B cell (primary cell): ENCODE measurements at regions not wholly inside any gene's neighbourhood (a gene's known extent, or its start where the extent isn't known, plus 50 kb on each side); places are given as distances from the start of the nearest gene placed in this dataset.

Experiments
- ATAC-seq: fragments of 200-7000 bp; cut with Tn5 transposase; one replicate; pipeline ENCODE4 v1.10.0; 2021; ENCODE audit warnings: low read depth, mild to moderate bottlenecking, moderate number of reproducible peaks, moderate library complexity
- CTCF ChIA-PET: fragments of 350-600 bp; sonication (Branson Sonifier 250); formaldehyde crosslinking; loops from one replicate; lab custom pipeline; 2021; ENCODE audit warnings: antibody characterized with exemption, inconsistent platforms; lab: Charles Lee
- POLR2A ChIA-PET: fragments of 350-600 bp; sonication (Branson Sonifier 250); formaldehyde crosslinking; loops from one replicate; lab custom pipeline; 2021; ENCODE audit warnings: antibody characterized with exemption; lab: Charles Lee
- DNase-seq: peaks from one replicate; pipeline ENCODE4 v3.0.0; 2013
- H2AFZ ChIP-seq: 2 replicates; pipeline ENCODE4 v1.6.1; 2012; ENCODE audit warnings: mild to moderate bottlenecking, low read depth, low read length; ENCODE audit not compliant: insufficient read depth, poor library complexity, severe bottlenecking
- H3K27ac ChIP-seq, 2 donors: 1 replicate in 1 of 2; 2 replicates in 1 of 2; pipeline ENCODE4 v1.5.1; 2012 to 2013; ENCODE audit warnings: low read length in 2 of 2, mild to moderate bottlenecking in 2 of 2, moderate library complexity in 1 of 2
- H3K27me3 ChIP-seq, 4 experiments: fragments of 200-600 bp in 1 of 4; sonication (generic) in 1 of 4; replicated peaks in 1 of 4; 1 replicate in 2 of 4; 2 replicates in 2 of 4; pipeline versions ENCODE4 v1.6.1 to v1.7.0; 2013 to 2016; ENCODE audit warnings: low read length in 3 of 4, mild to moderate bottlenecking in 2 of 4, mixed read lengths in 1 of 4, moderate library complexity in 1 of 4; ENCODE audit not compliant: insufficient read depth in 4 of 4, control insufficient read depth in 3 of 4; ENCODE audit errors: control extremely low read depth in 1 of 4
- H3K36me3 ChIP-seq, 2 experiments: replicated peaks in 1 of 2; 1 replicate in 1 of 2; 2 replicates in 1 of 2; pipeline versions ENCODE4 v1.6.1 to v1.7.1; 2013; ENCODE audit warnings: low read length in 1 of 2; ENCODE audit not compliant: insufficient read depth in 2 of 2, control insufficient read depth in 1 of 2; ENCODE audit errors: control extremely low read depth in 1 of 2, extremely low read depth in 1 of 2
- H3K4me1 ChIP-seq, 2 donors: fragments of 200-600 bp in 1 of 2; sonication (generic) in 1 of 2; 1 replicate in 1 of 2; 2 replicates in 1 of 2; pipeline versions ENCODE4 v1.5.1 to v1.6.1; 2013 to 2017; ENCODE audit warnings: low read length in 2 of 2; ENCODE audit not compliant: control insufficient read depth in 2 of 2, insufficient read depth in 2 of 2
- H3K4me2 ChIP-seq: replicated peaks from 2 replicates; pipeline ENCODE3; 2012; ENCODE audit warnings: mild to moderate bottlenecking, low read depth, low read length; ENCODE audit not compliant: poor library complexity, severe bottlenecking
- H3K4me3 ChIP-seq, 5 experiments: fragments of 200-600 bp in 1 of 5; sonication (generic) in 1 of 5; 1 replicate in 3 of 5; 2 replicates in 2 of 5; pipeline versions ENCODE4 v1.5.1 to v1.7.0; 2011 to 2016; ENCODE audit warnings: low read length in 4 of 5, mild to moderate bottlenecking in 4 of 5, low read depth in 2 of 5, control low read depth in 1 of 5, moderate library complexity in 1 of 5; ENCODE audit not compliant: insufficient read depth in 1 of 5; ENCODE audit errors: control extremely low read depth in 1 of 5, extremely low read depth in 1 of 5
- H3K79me2 ChIP-seq: fragments of 200-600 bp; sonication (generic); one replicate; pipeline ENCODE4 v1.6.0; 2016; ENCODE audit warnings: low read length; ENCODE audit not compliant: control insufficient read depth, insufficient read depth
- H3K9ac ChIP-seq: fragments of 200-600 bp; sonication (generic); 2 replicates; pipeline ENCODE4 v1.6.1; 2017; ENCODE audit warnings: mild to moderate bottlenecking, low read length, moderate library complexity
- H3K9me3 ChIP-seq, 3 donors: one replicate each; pipeline versions ENCODE4 v1.6.1 to v1.7.1; 2013; ENCODE audit warnings: low read length in 2 of 3; ENCODE audit not compliant: control insufficient read depth in 2 of 3, insufficient read depth in 1 of 3; ENCODE audit errors: control extremely low read depth in 1 of 3
- H4K20me1 ChIP-seq: 2 replicates; pipeline ENCODE4 v1.6.0; 2012; ENCODE audit warnings: mild to moderate bottlenecking, low read length; ENCODE audit not compliant: insufficient read depth, control insufficient read depth, poor library complexity, severe bottlenecking
- H3K27ac Mint-ChIP-seq: one replicate; pipeline ENCODE4 v1.8.0; 2021; ENCODE audit warnings: mixed read lengths
- H3K27me3 Mint-ChIP-seq: one replicate; pipeline ENCODE4 v1.8.0; 2021; ENCODE audit warnings: mixed read lengths
- H3K4me1 Mint-ChIP-seq: one replicate; pipeline ENCODE4 v1.8.0; 2021; ENCODE audit warnings: mixed read lengths
- H3K4me3 Mint-ChIP-seq: one replicate; pipeline ENCODE4 v1.8.0; 2021; ENCODE audit warnings: mixed read lengths
- H3K9me3 Mint-ChIP-seq: one replicate; pipeline ENCODE4 v1.8.0; 2022; ENCODE audit warnings: mixed read lengths; ENCODE audit not compliant: insufficient read depth
- EZH2 ChIP-seq: IDR thresholded peaks from 2 replicates; pipeline ENCODE4 v1.6.1; 2012; ENCODE audit warnings: borderline replicate concordance, low read depth, mild to moderate bottlenecking, moderate library complexity, low read length; ENCODE audit not compliant: insufficient read depth, poor library complexity, severe bottlenecking
- WGBS: methylation state at CpG from one replicate; pipeline ENCODE4 v1.1.5; 2013; ENCODE audit warnings: missing lambda C conversion rate; ENCODE audit not compliant: insufficient coverage; 5-methylcytosine and 5-hydroxymethylcytosine counted together
- intact Hi-C: fragments of 100-400 bp; cut with micrococcal nuclease; formaldehyde crosslinking; loops from one replicate; pipeline ENCODE4 v1.10.0; 2022
- TF ChIP-seq, protein P1 (sequence below): fragments of 200-600 bp; IDR thresholded peaks from one replicate; pipeline ENCODE4 v1.8.0; 2022; ENCODE audit warnings: antibody characterized with exemption, mild to moderate bottlenecking

DNA sequence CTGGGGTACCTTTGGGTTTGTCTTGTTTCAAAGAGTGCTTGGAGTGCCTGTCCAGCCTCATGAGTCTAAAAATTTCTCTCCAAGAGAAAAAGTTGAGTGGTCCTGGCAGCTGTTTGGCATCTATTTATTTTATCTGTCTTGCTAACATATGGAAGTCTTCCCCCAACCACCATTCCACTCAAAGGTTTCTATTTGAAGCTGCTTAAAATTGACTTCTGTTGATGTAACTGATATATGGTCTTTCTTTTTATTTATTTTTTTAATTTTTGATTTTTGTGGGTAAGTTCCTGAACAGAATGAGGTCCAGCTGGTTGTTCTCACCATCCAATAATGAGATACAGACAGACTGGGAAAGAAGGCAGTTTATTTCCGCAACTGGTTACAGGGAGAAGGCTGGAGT is 178.7 kb upstream of the SGCD start:
- ChIA-PET POLR2A (no interaction called here), CTCF (no interaction called here)
- Histone ChIP-seq H3K79me2 (no peaks in the 10 kb centered on the region), H3K9ac (no peak overlapping the region), H3K36me3 (no peaks in the 10 kb centered on the region), H3K27ac (no peak overlapping the region), H3K27me3 (no peaks in the 10 kb centered on the region), H3K4me3 (no peak overlapping the region), H4K20me1 (no peaks in the 10 kb centered on the region), H3K9me3 (peaks cover 0 to 2% (median 0%) of the 10 kb centered on the region in 3 donors), H3K4me1 (no peaks in the 10 kb centered on the region), H3K4me2 (no peak overlapping the region), H2AFZ (no peak overlapping the region)
- no CpG with 5 or more reads among the region's 1 CpG for WGBS
- ATAC-seq = no peak
- no peaks in the 10 kb centered on the region for H3K27me3 Mint-ChIP-seq
- no peak for TF ChIP-seq EZH2
- TF ChIP-seq, protein P1, sequence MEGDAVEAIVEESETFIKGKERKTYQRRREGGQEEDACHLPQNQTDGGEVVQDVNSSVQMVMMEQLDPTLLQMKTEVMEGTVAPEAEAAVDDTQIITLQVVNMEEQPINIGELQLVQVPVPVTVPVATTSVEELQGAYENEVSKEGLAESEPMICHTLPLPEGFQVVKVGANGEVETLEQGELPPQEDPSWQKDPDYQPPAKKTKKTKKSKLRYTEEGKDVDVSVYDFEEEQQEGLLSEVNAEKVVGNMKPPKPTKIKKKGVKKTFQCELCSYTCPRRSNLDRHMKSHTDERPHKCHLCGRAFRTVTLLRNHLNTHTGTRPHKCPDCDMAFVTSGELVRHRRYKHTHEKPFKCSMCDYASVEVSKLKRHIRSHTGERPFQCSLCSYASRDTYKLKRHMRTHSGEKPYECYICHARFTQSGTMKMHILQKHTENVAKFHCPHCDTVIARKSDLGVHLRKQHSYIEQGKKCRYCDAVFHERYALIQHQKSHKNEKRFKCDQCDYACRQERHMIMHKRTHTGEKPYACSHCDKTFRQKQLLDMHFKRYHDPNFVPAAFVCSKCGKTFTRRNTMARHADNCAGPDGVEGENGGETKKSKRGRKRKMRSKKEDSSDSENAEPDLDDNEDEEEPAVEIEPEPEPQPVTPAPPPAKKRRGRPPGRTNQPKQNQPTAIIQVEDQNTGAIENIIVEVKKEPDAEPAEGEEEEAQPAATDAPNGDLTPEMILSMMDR = no peak
- no peaks in the 10 kb centered on the region for H3K4me1 Mint-ChIP-seq
- no peak for DNase-seq
- intact Hi-C loops = no loop called here
- no peak overlapping the region for H3K4me3 Mint-ChIP-seq
- H3K27ac Mint-ChIP-seq = no peak overlapping the region
- no peaks in the 10 kb centered on the region for H3K9me3 Mint-ChIP-seq

DNA sequence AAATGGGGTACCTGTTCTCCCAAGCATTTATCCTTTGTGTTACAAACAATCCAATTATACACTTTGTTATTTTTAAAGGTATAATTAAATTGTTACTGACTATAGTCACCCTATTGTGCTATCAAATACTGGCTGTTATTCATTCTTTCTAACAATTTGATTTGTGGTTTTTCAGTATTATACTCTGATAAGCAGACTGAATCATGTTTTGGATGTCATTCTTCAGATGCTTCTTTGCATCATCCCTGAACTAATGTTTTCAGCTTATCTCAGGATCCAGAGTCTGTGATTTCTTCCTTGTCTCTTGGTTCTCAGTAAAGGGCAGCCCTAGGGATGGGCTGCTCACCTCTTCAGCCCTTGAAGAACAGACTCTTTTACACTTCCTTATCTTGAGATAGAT is 177.8 kb upstream of the SGCD start:
- no peaks in the 10 kb centered on the region for H3K79me2 ChIP-seq
- no peak for TF ChIP-seq EZH2
- TF ChIP-seq, protein P1 = no peak
- no peaks in the 10 kb centered on the region for H4K20me1 ChIP-seq
- DNase-seq = no peak
- H3K9me3 ChIP-seq = no peaks in the 10 kb centered on the region
- intact Hi-C loops = no loop called here
- no peak overlapping the region for H3K4me2 ChIP-seq
- no peak overlapping the region for H3K9ac ChIP-seq
- ATAC-seq = no peak
- no peaks in the 10 kb centered on the region for H3K4me1 Mint-ChIP-seq
- no peaks in the 10 kb centered on the region for H3K27me3 Mint-ChIP-seq
- H3K4me3 Mint-ChIP-seq = no peak overlapping the region
- H3K27me3 ChIP-seq = no peaks in the 10 kb centered on the region
- H3K27ac ChIP-seq = no peak overlapping the region
- no peaks in the 10 kb centered on the region for H3K36me3 ChIP-seq
- ChIA-PET POLR2A (no interaction called here), CTCF (no interaction called here)
- no peaks in the 10 kb centered on the region for H3K9me3 Mint-ChIP-seq
- H3K27ac Mint-ChIP-seq = no peak overlapping the region
- no peak overlapping the region for H2AFZ ChIP-seq
- no peaks in the 10 kb centered on the region for H3K4me1 ChIP-seq
- no peak overlapping the region for H3K4me3 ChIP-seq
